Prostate gland (tissue), 2 donors: ENCODE measurements at regions not wholly inside any gene's neighbourhood (a gene's known extent, or its start where the extent isn't known, plus 50 kb on each side); places are given as distances from the start of the nearest gene placed in this dataset.

Source experiments
- DNase-seq: peaks from one replicate; pipeline ENCODE4 v3.0.0-alpha.2; 2019; ENCODE audit warnings: low spot score
- H3K27ac ChIP-seq, 2 donors: fragments of 200-600 bp; sonication (generic); 2 replicates each; pipeline ENCODE4 v1.5.1; 2017 to 2019
- H3K27me3 ChIP-seq: fragments of 200-600 bp; sonication (generic); replicated peaks from 2 replicates; pipeline ENCODE4 v1.5.1; 2019; ENCODE audit not compliant: insufficient read depth
- H3K36me3 ChIP-seq, 2 donors: fragments of 200-600 bp; sonication (generic); 1 replicate in 1 of 2; 2 replicates in 1 of 2; pipeline versions ENCODE4 v1.5.1 to v1.8.1; 2017 to 2019
- H3K4me1 ChIP-seq: fragments of 200-600 bp; sonication (generic); replicated peaks from 2 replicates; pipeline ENCODE4 v1.5.1; 2019
- H3K4me3 ChIP-seq, 2 donors: fragments of 200-600 bp; sonication (generic); 2 replicates each; pipeline ENCODE4 v1.5.1; 2017 to 2019
- H3K9me3 ChIP-seq: fragments of 200-600 bp; sonication (generic); 2 replicates; pipeline ENCODE4 v1.5.1; 2017
- POLR2A ChIP-seq: fragments of 450-650 bp; IDR thresholded peaks from one replicate; pipeline ENCODE4 v1.6.1; 2016; ENCODE audit warnings: antibody characterized with exemption, mild to moderate bottlenecking
- POLR2AphosphoS5 ChIP-seq: sonication (generic); formaldehyde crosslinking; IDR thresholded peaks from one replicate; pipeline ENCODE4 v1.6.1; 2017; ENCODE audit warnings: antibody characterized with exemption
- WGBS: methylation state at CpG from one replicate; pipeline ENCODE4 v1.1.5; 2018; 5-methylcytosine and 5-hydroxymethylcytosine counted together
- intact Hi-C: fragments of 100-400 bp; cut with DNase I; formaldehyde crosslinking; loops from one replicate; pipeline ENCODE4 v1.14.2; 2022
- TF ChIP-seq, protein P1 (sequence below), 4 experiments: fragments of 200-600 bp in 2 of 4; fragments of 450-650 bp in 2 of 4; sonication (generic) in 2 of 4; IDR thresholded peaks; 1 replicate in 3 of 4; 2 replicates in 1 of 4; pipeline ENCODE4 v1.5.1; 2016 to 2019; ENCODE audit warnings: antibody characterized with exemption in 4 of 4, mild to moderate bottlenecking in 2 of 4, moderate library complexity in 2 of 4

DNA sequence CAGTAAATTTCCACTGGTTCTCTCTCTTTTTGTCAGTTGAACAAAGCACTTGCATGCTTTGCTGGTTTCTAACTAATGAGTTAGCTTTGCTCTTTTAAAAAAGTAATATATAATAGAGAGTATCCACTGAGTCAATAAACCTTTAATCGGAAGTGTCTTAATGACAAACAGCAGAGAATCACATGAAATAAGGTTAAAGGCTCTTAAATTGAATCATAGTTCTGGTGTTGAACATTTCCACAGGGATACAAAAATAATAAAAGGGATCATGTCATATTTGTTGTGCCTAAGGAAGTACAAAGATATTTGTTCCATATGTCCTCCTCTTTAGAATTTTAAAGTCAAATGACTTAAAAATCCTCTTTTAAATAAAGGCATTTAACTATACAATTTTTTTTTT, 362.6 kb downstream of the LRIG3 start:
- Histone ChIP-seq H3K27ac (no peak overlapping the region), H3K9me3 (no peaks in the 10 kb centered on the region), H3K27me3 (no peaks in the 10 kb centered on the region), H3K36me3 (no peaks in the 10 kb centered on the region), H3K4me3 (no peak overlapping the region), H3K4me1 (no peaks in the 10 kb centered on the region)
- DNase-seq: no peak
- TF ChIP-seq POLR2A (no peak), POLR2AphosphoS5 (no peak)
- TF ChIP-seq, protein P1, sequence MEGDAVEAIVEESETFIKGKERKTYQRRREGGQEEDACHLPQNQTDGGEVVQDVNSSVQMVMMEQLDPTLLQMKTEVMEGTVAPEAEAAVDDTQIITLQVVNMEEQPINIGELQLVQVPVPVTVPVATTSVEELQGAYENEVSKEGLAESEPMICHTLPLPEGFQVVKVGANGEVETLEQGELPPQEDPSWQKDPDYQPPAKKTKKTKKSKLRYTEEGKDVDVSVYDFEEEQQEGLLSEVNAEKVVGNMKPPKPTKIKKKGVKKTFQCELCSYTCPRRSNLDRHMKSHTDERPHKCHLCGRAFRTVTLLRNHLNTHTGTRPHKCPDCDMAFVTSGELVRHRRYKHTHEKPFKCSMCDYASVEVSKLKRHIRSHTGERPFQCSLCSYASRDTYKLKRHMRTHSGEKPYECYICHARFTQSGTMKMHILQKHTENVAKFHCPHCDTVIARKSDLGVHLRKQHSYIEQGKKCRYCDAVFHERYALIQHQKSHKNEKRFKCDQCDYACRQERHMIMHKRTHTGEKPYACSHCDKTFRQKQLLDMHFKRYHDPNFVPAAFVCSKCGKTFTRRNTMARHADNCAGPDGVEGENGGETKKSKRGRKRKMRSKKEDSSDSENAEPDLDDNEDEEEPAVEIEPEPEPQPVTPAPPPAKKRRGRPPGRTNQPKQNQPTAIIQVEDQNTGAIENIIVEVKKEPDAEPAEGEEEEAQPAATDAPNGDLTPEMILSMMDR (IDR thresholded peaks at IDR 0.05): no peak
- 55% methylated on average over 1 of the region's 1 CpG for WGBS
- intact Hi-C loops: no loop called here

DNA sequence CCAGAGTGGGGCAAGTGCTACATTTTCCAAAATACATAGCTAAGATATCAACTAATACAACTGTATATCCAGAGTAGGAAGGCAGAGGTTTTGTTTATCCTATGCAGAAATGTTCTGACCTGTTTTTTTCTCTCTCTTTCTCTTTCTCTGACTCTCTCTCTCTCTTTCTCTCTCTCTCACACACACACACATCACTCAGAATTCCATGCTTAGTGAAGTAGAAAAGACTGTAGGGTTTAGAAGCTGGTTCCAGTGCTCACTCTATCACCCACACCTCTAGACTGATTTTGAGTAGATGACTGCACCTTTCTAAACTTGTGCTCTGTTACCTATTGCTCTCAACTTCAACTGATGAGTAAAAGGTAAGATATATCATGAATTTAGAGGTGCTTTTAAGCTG, 356.7 kb downstream of the LRIG3 start:
- H3K9me3 ChIP-seq: no peaks in the 10 kb centered on the region
- no peaks in the 10 kb centered on the region for H3K4me1 ChIP-seq
- H3K36me3 ChIP-seq: no peaks in the 10 kb centered on the region
- H3K27ac ChIP-seq: no peak overlapping the region
- DNase-seq: no peak
- H3K4me3 ChIP-seq: no peak overlapping the region
- TF ChIP-seq, protein P1 (IDR thresholded peaks at IDR 0.05): no peak
- TF ChIP-seq POLR2A: no peak
- TF ChIP-seq POLR2AphosphoS5: no peak
- intact Hi-C loops: no loop called here
- no peaks in the 10 kb centered on the region for H3K27me3 ChIP-seq

DNA sequence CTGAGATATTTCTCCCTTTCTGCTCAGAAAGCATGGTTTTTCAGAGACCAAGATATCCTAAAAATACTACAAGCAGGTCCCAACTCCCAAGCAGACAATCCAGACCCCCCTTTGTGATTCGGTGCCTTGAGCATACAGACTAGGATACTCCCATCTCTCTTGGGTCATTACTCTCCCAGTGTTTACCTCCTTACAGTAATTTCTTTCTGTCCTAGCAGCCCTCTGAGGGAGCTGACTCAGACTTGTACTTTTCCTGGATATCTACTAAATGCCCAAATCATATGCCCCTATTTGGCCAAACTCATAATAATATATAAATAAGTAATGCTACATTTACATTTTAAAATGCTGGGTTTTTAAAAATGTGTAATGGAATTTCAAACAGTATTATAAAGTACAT, 355.6 kb downstream of the LRIG3 start:
- intact Hi-C loops: no loop called here
- no peaks in the 10 kb centered on the region for H3K27me3 ChIP-seq
- 76% methylated on average over 1 of the region's 1 CpG for WGBS
- H3K27ac ChIP-seq: no peak overlapping the region
- no peaks in the 10 kb centered on the region for H3K9me3 ChIP-seq
- DNase-seq: no peak
- no peaks in the 10 kb centered on the region for H3K4me1 ChIP-seq
- no peaks in the 10 kb centered on the region for H3K36me3 ChIP-seq
- H3K4me3 ChIP-seq: no peak overlapping the region
- TF ChIP-seq POLR2AphosphoS5: no peak
- no peak for TF ChIP-seq POLR2A
- TF ChIP-seq, protein P1 (IDR thresholded peaks at IDR 0.05): no peak

DNA sequence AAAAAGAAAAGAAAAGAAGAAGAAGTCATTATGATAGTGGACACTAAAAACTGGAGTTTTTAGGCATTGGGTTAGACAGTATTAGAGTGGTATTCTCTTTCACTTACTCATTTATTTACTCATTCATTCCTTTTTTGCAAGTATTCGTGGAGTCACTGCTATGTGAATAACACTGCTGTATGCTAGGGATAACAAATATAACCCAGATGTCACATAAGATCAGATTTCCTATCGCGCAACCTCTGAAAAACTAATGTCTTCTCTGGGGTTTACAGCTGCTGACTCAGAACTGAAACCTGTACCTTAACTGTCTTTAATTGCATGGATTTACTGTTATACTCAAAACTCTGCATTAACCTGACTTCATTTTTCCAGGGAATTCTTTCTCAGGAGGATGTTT, 353.7 kb downstream of the LRIG3 start:
- H3K27me3 ChIP-seq: no peaks in the 10 kb centered on the region
- H3K4me1 ChIP-seq: no peaks in the 10 kb centered on the region
- H3K27ac ChIP-seq: no peak overlapping the region
- intact Hi-C loops: no loop called here
- TF ChIP-seq POLR2AphosphoS5 (no peak), POLR2A (no peak)
- TF ChIP-seq, protein P1 (IDR thresholded peaks at IDR 0.05): no peak
- no peaks in the 10 kb centered on the region for H3K9me3 ChIP-seq
- H3K4me3 ChIP-seq: no peak overlapping the region
- DNase-seq: no peak
- no peaks in the 10 kb centered on the region for H3K36me3 ChIP-seq
- 78% methylated on average over 3 of the region's 3 CpGs for WGBS

DNA sequence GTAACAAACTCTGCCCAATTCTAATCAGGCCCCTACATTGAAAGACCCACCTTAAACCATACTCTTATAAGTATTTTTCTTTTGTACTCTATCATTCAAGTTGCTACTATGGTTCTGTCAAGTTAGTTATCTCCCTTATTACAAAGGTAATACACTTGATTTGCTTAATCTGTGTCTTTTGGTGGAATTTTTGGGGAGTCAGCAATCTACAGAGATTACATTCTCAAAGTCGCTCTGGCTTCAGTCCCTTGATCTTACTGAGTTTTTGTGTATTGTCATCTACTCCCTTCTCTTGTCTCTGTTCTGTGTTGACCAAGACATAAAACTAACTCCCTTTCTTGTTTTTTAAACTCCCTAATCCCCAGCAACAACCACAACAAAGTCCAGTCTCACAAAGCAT, 353.1 kb downstream of the LRIG3 start:
- no peak for TF ChIP-seq POLR2A
- TF ChIP-seq, protein P1 (IDR thresholded peaks at IDR 0.05): no peak
- Histone ChIP-seq H3K27ac (no peak overlapping the region), H3K9me3 (no peaks in the 10 kb centered on the region), H3K36me3 (no peaks in the 10 kb centered on the region), H3K27me3 (no peaks in the 10 kb centered on the region), H3K4me1 (no peaks in the 10 kb centered on the region), H3K4me3 (no peak overlapping the region)
- intact Hi-C loops: no loop called here
- 97% methylated on average over 1 of the region's 1 CpG for WGBS
- DNase-seq: no peak
